Neural progenitor cell (in vitro differentiated cells): ENCODE measurements at regions not wholly inside any gene's neighbourhood (a gene's known extent, or its start where the extent isn't known, plus 50 kb on each side); places are given as distances from the start of the nearest gene placed in this dataset.

Experiments used
- DNase-seq: peaks from one replicate; pipeline ENCODE4 v3.0.0-alpha.2; 2016; ENCODE audit warnings: low spot score
- H2AFZ ChIP-seq: fragments of 200-600 bp; sonication (generic); replicated peaks from 2 replicates; pipeline ENCODE4 v1.6.1; 2016; ENCODE audit warnings: antibody characterized with exemption
- H3F3A ChIP-seq: fragments of 200-600 bp; sonication (generic); 2 replicates; pipeline ENCODE4 v1.6.1; 2016; ENCODE audit warnings: antibody characterized with exemption, low read depth
- H3K27ac ChIP-seq: fragments of 200-600 bp; sonication (generic); 2 replicates; pipeline ENCODE4 v1.5.1; 2016; ENCODE audit warnings: mild to moderate bottlenecking
- H3K27me3 ChIP-seq: fragments of 200-600 bp; sonication (generic); 2 replicates; pipeline ENCODE4 v1.6.1; 2016; ENCODE audit warnings: mild to moderate bottlenecking, moderate library complexity
- H3K36me3 ChIP-seq: fragments of 200-600 bp; sonication (generic); 2 replicates; pipeline ENCODE4 v1.5.1; 2016
- H3K4me1 ChIP-seq: fragments of 200-600 bp; sonication (generic); 2 replicates; pipeline ENCODE4 v1.6.1; 2016; ENCODE audit warnings: mixed run types
- H3K4me2 ChIP-seq: fragments of 200-600 bp; sonication (generic); 2 replicates; pipeline ENCODE4 v1.6.1; 2016
- H3K4me3 ChIP-seq: fragments of 200-600 bp; sonication (generic); 2 replicates; pipeline ENCODE4 v1.5.1; 2016
- H3K79me2 ChIP-seq: fragments of 200-600 bp; sonication (generic); 2 replicates; pipeline ENCODE4 v1.6.1; 2016; ENCODE audit warnings: low read depth
- H3K9ac ChIP-seq: fragments of 200-600 bp; sonication (generic); 2 replicates; pipeline ENCODE4 v1.6.1; 2016
- H3K9me3 ChIP-seq: fragments of 200-600 bp; sonication (generic); 2 replicates; pipeline ENCODE4 v1.5.1; 2016; ENCODE audit warnings: low read depth
- H4K20me1 ChIP-seq: fragments of 200-600 bp; sonication (generic); 2 replicates; pipeline ENCODE4 v1.6.1; 2016; ENCODE audit warnings: low read depth
- H3K27ac Mint-ChIP-seq: 3 replicates; pipeline ENCODE4 v1.8.0; 2021; ENCODE audit warnings: mixed read lengths
- H3K27me3 Mint-ChIP-seq: 2 replicates; pipeline ENCODE4 v1.8.0; 2022; ENCODE audit warnings: low read depth, mild to moderate bottlenecking, inconsistent platforms, moderate library complexity, mixed read lengths; ENCODE audit not compliant: insufficient read depth
- H3K36me3 Mint-ChIP-seq: 3 replicates; pipeline ENCODE4 v1.8.0; 2021; ENCODE audit warnings: mixed read lengths
- H3K4me1 Mint-ChIP-seq: 3 replicates; pipeline ENCODE4 v1.8.0; 2021; ENCODE audit warnings: mixed read lengths
- H3K4me3 Mint-ChIP-seq: 3 replicates; pipeline ENCODE4 v1.8.0; 2021; ENCODE audit warnings: mild to moderate bottlenecking, moderate library complexity, mixed read lengths
- H3K9me3 Mint-ChIP-seq: 3 replicates; pipeline ENCODE4 v1.8.0; 2020; ENCODE audit warnings: mixed read lengths
- CTCF ChIP-seq: fragments of 200-600 bp; sonication (generic); IDR thresholded peaks from 2 replicates; pipeline ENCODE4 v1.5.1; 2017; ENCODE audit warnings: antibody characterized with exemption, mild to moderate bottlenecking
- EZH2 ChIP-seq: fragments of 200-600 bp; sonication (generic); IDR thresholded peaks from 2 replicates; pipeline ENCODE4 v1.6.1; 2017; ENCODE audit warnings: antibody characterized with exemption, mild to moderate bottlenecking, moderate library complexity
- EZH2phosphoT487 ChIP-seq: fragments of 200-600 bp; sonication (generic); IDR thresholded peaks from 2 replicates; pipeline ENCODE4 v1.6.1; 2017; ENCODE audit warnings: antibody characterized with exemption

GRCh38 chr20:56174416-56174815 is 74.1 kb upstream of the MC3R start:
- Mint-ChIP-seq H3K27ac (no peak overlapping the region), H3K27me3 (peaks cover 6% of the 10 kb centered on the region), H3K4me1 (no peaks in the 10 kb centered on the region), H3K36me3 (no peaks in the 10 kb centered on the region), H3K4me3 (no peak overlapping the region), H3K9me3 (peaks cover 5% of the 10 kb centered on the region)
- no peak overlapping the region for H2AFZ ChIP-seq
- H3K27ac ChIP-seq = no peak overlapping the region
- no peaks in the 10 kb centered on the region for H3F3A ChIP-seq
- H3K4me3 ChIP-seq = no peak overlapping the region
- no peaks in the 10 kb centered on the region for H4K20me1 ChIP-seq
- no peaks in the 10 kb centered on the region for H3K9me3 ChIP-seq
- H3K79me2 ChIP-seq = no peaks in the 10 kb centered on the region
- TF ChIP-seq EZH2phosphoT487 = no peak
- no peak for TF ChIP-seq EZH2
- TF ChIP-seq CTCF = no peak
- DNase-seq = no peak
- no peaks in the 10 kb centered on the region for H3K27me3 ChIP-seq
- H3K4me1 ChIP-seq = no peaks in the 10 kb centered on the region
- H3K9ac ChIP-seq = no peak overlapping the region
- H3K36me3 ChIP-seq = no peaks in the 10 kb centered on the region
- no peak overlapping the region for H3K4me2 ChIP-seq

- H2AFZ ChIP-seq = no peak overlapping the region
- no peaks in the 10 kb centered on the region for H3K4me1 ChIP-seq
- no peaks in the 10 kb centered on the region for H3K9me3 ChIP-seq
- no peaks in the 10 kb centered on the region for H3K79me2 ChIP-seq
- no peak for DNase-seq
- H3F3A ChIP-seq = no peaks in the 10 kb centered on the region
- Mint-ChIP-seq H3K4me3 (no peak overlapping the region), H3K9me3 (peaks cover 7% of the 10 kb centered on the region), H3K27ac (no peak overlapping the region), H3K4me1 (no peaks in the 10 kb centered on the region), H3K36me3 (no peaks in the 10 kb centered on the region), H3K27me3 (peaks cover 3% of the 10 kb centered on the region)
- H3K4me3 ChIP-seq = no peak overlapping the region
- no peaks in the 10 kb centered on the region for H4K20me1 ChIP-seq
- no peaks in the 10 kb centered on the region for H3K36me3 ChIP-seq
- no peak overlapping the region for H3K4me2 ChIP-seq
- no peak for TF ChIP-seq EZH2phosphoT487
- TF ChIP-seq EZH2 = no peak
- no peak for TF ChIP-seq CTCF
- no peak overlapping the region for H3K27ac ChIP-seq
- H3K27me3 ChIP-seq = no peaks in the 10 kb centered on the region
- H3K9ac ChIP-seq = no peak overlapping the region
Observed at GRCh38 chr20:56175884-56176283, 72.6 kb upstream of the MC3R start.

GRCh38 chr20:56178219-56178618 is 70.3 kb upstream of the MC3R start:
- peaks cover 3% of the 10 kb centered on the region for H3K9me3 Mint-ChIP-seq
- H3K36me3 Mint-ChIP-seq = no peaks in the 10 kb centered on the region
- Histone ChIP-seq H3K9me3 (no peaks in the 10 kb centered on the region), H3K4me2 (no peak overlapping the region), H3K27me3 (no peaks in the 10 kb centered on the region), H3K36me3 (no peaks in the 10 kb centered on the region), H3K4me1 (no peaks in the 10 kb centered on the region), H3F3A (no peaks in the 10 kb centered on the region), H3K79me2 (no peaks in the 10 kb centered on the region), H3K27ac (no peak overlapping the region), H2AFZ (no peak overlapping the region), H4K20me1 (no peaks in the 10 kb centered on the region), H3K9ac (no peak overlapping the region), H3K4me3 (no peak overlapping the region)
- no peaks in the 10 kb centered on the region for H3K4me1 Mint-ChIP-seq
- peaks cover 3% of the 10 kb centered on the region for H3K27me3 Mint-ChIP-seq
- no peak overlapping the region for H3K4me3 Mint-ChIP-seq
- no peak for DNase-seq
- no peak overlapping the region for H3K27ac Mint-ChIP-seq
- TF ChIP-seq CTCF (no peak), EZH2phosphoT487 (no peak), EZH2 (no peak)

- H3K27ac Mint-ChIP-seq = no peak overlapping the region
- no peak overlapping the region for H2AFZ ChIP-seq
- no peak overlapping the region for H3K27ac ChIP-seq
- no peaks in the 10 kb centered on the region for H3K9me3 ChIP-seq
- H3K27me3 Mint-ChIP-seq = peaks cover 2% of the 10 kb centered on the region
- no peaks in the 10 kb centered on the region for H3K79me2 ChIP-seq
- H3K4me1 Mint-ChIP-seq = no peaks in the 10 kb centered on the region
- H3K27me3 ChIP-seq = no peaks in the 10 kb centered on the region
- H3K4me3 Mint-ChIP-seq = no peak overlapping the region
- H3F3A ChIP-seq = no peaks in the 10 kb centered on the region
- no peaks in the 10 kb centered on the region for H3K36me3 ChIP-seq
- H3K4me1 ChIP-seq = no peaks in the 10 kb centered on the region
- no peak overlapping the region for H3K4me2 ChIP-seq
- H3K4me3 ChIP-seq = no peak overlapping the region
- no peak for DNase-seq
- no peak overlapping the region for H3K9ac ChIP-seq
- H3K9me3 Mint-ChIP-seq = peaks cover 3% of the 10 kb centered on the region
- H4K20me1 ChIP-seq = no peaks in the 10 kb centered on the region
- no peaks in the 10 kb centered on the region for H3K36me3 Mint-ChIP-seq
- TF ChIP-seq CTCF = no peak
Observed at GRCh38 chr20:56179051-56179450, 69.5 kb upstream of the MC3R start.
